Naive thymus-derived CD4-positive, alpha-beta T cell (primary cell): ENCODE measurements at regions not wholly inside any gene's neighbourhood (a gene's known extent, or its start where the extent isn't known, plus 50 kb on each side); places are given as distances from the start of the nearest gene placed in this dataset.
"Not testable (repeated sequence)": the region's sequence is repeated elsewhere in the genome, so short reads cannot be mapped to it uniquely, and the experiment has no call there.

Experiments used
- ATAC-seq: fragments of 150-1000 bp; cut with Tn5 transposase; 2 replicates; pipeline ENCODE4 v1.10.0; 2021; ENCODE audit warnings: mild to moderate bottlenecking, moderate library complexity
- CTCF ChIA-PET: fragments of 350-600 bp; sonication (Branson Sonifier 250); formaldehyde crosslinking; loops from one replicate; lab custom pipeline; 2021; ENCODE audit warnings: antibody characterized with exemption; lab: Charles Lee
- POLR2A ChIA-PET: fragments of 350-600 bp; sonication (Branson Sonifier 250); formaldehyde crosslinking; loops from one replicate; lab custom pipeline; 2021; ENCODE audit warnings: antibody characterized with exemption, inconsistent platforms; lab: Charles Lee
- DNase-seq, 9 donors: peaks; one replicate each; pipeline versions ENCODE4 v3.0.0 to v3.0.0-alpha.2; 2020 to 2022; ENCODE audit warnings: mixed read lengths in 1 of 9
- H3K27ac ChIP-seq: one replicate; pipeline ENCODE4 v1.7.0; 2013; ENCODE audit warnings: mild to moderate bottlenecking, low read depth, low read length, moderate library complexity
- H3K27me3 ChIP-seq, 2 donors: one replicate each; pipeline ENCODE4 v1.7.0; 2013; ENCODE audit warnings: low read length in 2 of 2, mild to moderate bottlenecking in 2 of 2, moderate library complexity in 2 of 2; ENCODE audit not compliant: control insufficient read depth in 2 of 2, insufficient read depth in 2 of 2
- H3K36me3 ChIP-seq, 3 experiments: 1 replicate in 2 of 3; 2 replicates in 1 of 3; pipeline ENCODE4 v1.7.0; 2013; ENCODE audit warnings: low read length in 3 of 3, mild to moderate bottlenecking in 3 of 3, moderate library complexity in 1 of 3; ENCODE audit not compliant: insufficient read depth in 3 of 3, control insufficient read depth in 2 of 3
- H3K4me1 ChIP-seq, 2 donors: one replicate each; pipeline ENCODE4 v1.7.0; 2013; ENCODE audit warnings: low read length in 2 of 2, mild to moderate bottlenecking in 2 of 2, moderate library complexity in 1 of 2; ENCODE audit not compliant: control insufficient read depth in 2 of 2, insufficient read depth in 2 of 2
- H3K4me3 ChIP-seq: 2 replicates; pipeline ENCODE4 v1.7.0; 2013; ENCODE audit warnings: mild to moderate bottlenecking, low read length
- H3K9me3 ChIP-seq, 3 experiments: 1 replicate in 2 of 3; 2 replicates in 1 of 3; pipeline ENCODE4 v1.7.0; 2013; ENCODE audit warnings: low read length in 3 of 3; ENCODE audit not compliant: control insufficient read depth in 2 of 3
- H3K27ac Mint-ChIP-seq, 9 donors: one replicate each; pipeline ENCODE4 v1.8.0; 2020 to 2022; ENCODE audit warnings: mixed read lengths in 9 of 9, mild to moderate bottlenecking in 8 of 9, moderate library complexity in 5 of 9, inconsistent platforms in 2 of 9
- H3K27me3 Mint-ChIP-seq, 5 donors: one replicate each; pipeline ENCODE4 v1.8.0; 2021 to 2022; ENCODE audit warnings: mixed read lengths in 5 of 5, mild to moderate bottlenecking in 1 of 5
- H3K36me3 Mint-ChIP-seq, 5 donors: one replicate each; pipeline ENCODE4 v1.8.0; 2020 to 2022; ENCODE audit warnings: mixed read lengths in 5 of 5, mild to moderate bottlenecking in 3 of 5, inconsistent platforms in 1 of 5
- H3K4me1 Mint-ChIP-seq, 7 donors: one replicate each; pipeline ENCODE4 v1.8.0; 2020 to 2022; ENCODE audit warnings: mixed read lengths in 7 of 7, mild to moderate bottlenecking in 3 of 7, inconsistent platforms in 1 of 7
- H3K4me3 Mint-ChIP-seq, 10 donors: one replicate each; pipeline ENCODE4 v1.8.0; 2020 to 2022; ENCODE audit warnings: mild to moderate bottlenecking in 10 of 10, mixed read lengths in 10 of 10, moderate library complexity in 6 of 10, inconsistent platforms in 2 of 10
- H3K9me3 Mint-ChIP-seq, 11 donors: one replicate each; pipeline ENCODE4 v1.8.0; 2020 to 2022; ENCODE audit warnings: mixed read lengths in 11 of 11, mild to moderate bottlenecking in 4 of 11, inconsistent platforms in 1 of 11, moderate library complexity in 1 of 11
- intact Hi-C, 2 donors: fragments of 100-400 bp; cut with micrococcal nuclease; formaldehyde crosslinking; loops; one replicate each; pipeline ENCODE4 v1.15.1; 2023

DNA sequence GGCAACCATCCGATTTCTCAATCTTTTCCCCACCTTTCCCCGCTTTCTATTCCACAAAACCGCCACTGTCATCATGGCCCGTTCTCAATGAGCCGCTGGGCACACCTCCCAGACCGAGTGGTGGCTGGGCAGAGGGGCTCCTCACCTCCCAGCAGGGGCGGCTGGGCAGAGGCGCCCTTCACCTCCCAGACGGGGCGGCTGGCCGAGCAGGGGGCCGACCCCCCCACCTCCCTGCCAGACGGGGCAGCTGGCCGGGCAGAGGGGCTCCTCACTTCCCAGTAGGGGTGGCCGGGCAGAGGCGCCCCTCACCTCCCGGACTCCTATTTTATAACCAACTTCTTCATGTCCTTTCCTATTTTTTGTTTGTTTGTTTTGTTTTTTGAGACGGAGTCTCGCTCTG lies 1096.5 kb downstream of the ZPLD1 start:
- H3K9me3 Mint-ChIP-seq, H3K4me1 Mint-ChIP-seq, H3K27ac Mint-ChIP-seq, H3K27me3 Mint-ChIP-seq, H3K4me3 ChIP-seq, ATAC-seq, H3K27me3 ChIP-seq, H3K27ac ChIP-seq, intact Hi-C loops, H3K4me1 ChIP-seq, CTCF ChIA-PET, H3K4me3 Mint-ChIP-seq, H3K36me3 ChIP-seq, DNase-seq, H3K9me3 ChIP-seq, H3K36me3 Mint-ChIP-seq, POLR2A ChIA-PET: not testable (repeated sequence)

GRCh38 chr3:103532986-103533385 lies 1098.2 kb downstream of the ZPLD1 start:
- ChIA-PET CTCF (no interaction called here), POLR2A (interaction anchor here (0.7 kb wide), 1 partner anchor 52 kb away, joined by 3 read pairs; no protein-coding TSS in a partner anchor)
- Mint-ChIP-seq H3K9me3 (peaks cover 0 to 3% (median 0%) of the 10 kb centered on the region in 11 donors), H3K27ac (no peak overlapping the region), H3K36me3 (no peaks in the 10 kb centered on the region), H3K4me1 (no peaks in the 10 kb centered on the region), H3K27me3 (no peaks in the 10 kb centered on the region), H3K4me3 (no peak overlapping the region)
- DNase-seq (no peak), ATAC-seq (no peak)
- intact Hi-C loops: no loop called here
- Histone ChIP-seq H3K4me1 (no peaks in the 10 kb centered on the region), H3K27me3 (no peaks in the 10 kb centered on the region), H3K27ac (no peak overlapping the region), H3K9me3 (no peaks in the 10 kb centered on the region), H3K36me3 (no peaks in the 10 kb centered on the region), H3K4me3 (no peak overlapping the region)

DNA sequence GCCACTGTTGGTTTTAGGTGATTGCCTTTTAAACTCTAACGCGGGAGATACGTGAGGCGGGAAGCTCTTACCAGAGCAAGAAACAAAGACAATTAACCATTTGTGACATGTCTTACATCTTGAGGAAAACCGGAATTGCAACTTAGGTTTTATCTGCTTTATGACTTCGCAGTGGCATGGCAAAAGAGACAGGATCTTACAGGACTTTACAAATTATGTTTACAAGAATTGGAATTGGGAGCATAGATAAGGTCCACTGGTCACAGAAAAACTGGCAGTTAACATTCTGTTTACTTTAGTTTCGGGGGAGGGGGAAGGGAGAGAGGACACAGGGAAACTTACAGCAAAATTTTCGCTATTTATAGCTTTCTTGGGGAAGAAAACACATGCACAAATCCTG lies 1119.6 kb downstream of the ZPLD1 start:
- H3K9me3 ChIP-seq: no peaks in the 10 kb centered on the region
- no peak for DNase-seq
- Mint-ChIP-seq H3K27ac (no peak overlapping the region), H3K4me3 (no peak overlapping the region), H3K27me3 (no peaks in the 10 kb centered on the region), H3K4me1 (no peaks in the 10 kb centered on the region), H3K36me3 (no peaks in the 10 kb centered on the region), H3K9me3 (peaks cover 0 to 9% (median 0%) of the 10 kb centered on the region in 11 donors)
- H3K36me3 ChIP-seq: no peaks in the 10 kb centered on the region
- no peak for ATAC-seq
- no peak overlapping the region for H3K27ac ChIP-seq
- intact Hi-C loops: no loop called here
- CTCF ChIA-PET: no interaction called here
- no peaks in the 10 kb centered on the region for H3K4me1 ChIP-seq
- H3K27me3 ChIP-seq: no peaks in the 10 kb centered on the region
- POLR2A ChIA-PET: no interaction called here
- H3K4me3 ChIP-seq: no peak overlapping the region

DNA sequence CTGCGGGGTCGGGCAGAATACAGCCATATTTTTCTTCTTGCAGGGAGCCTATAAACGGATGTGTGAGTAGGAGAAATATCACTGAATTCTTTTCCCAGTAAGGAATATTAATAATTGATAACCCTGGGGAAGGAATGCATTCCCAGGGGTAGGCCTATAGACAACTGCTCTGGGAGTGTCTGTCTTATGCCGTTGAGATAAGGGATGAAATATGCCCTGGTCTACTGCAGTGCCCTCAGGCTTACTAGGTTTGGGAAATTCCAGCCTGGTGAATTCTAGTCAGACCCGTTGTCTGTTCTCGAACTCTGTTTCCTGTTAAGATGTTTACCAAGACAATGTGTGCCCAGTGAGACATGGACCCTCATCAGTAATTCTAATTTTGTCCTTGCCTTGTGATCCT lies 1129.3 kb downstream of the ZPLD1 start:
- H3K4me3 ChIP-seq, H3K27me3 Mint-ChIP-seq, intact Hi-C loops, H3K4me1 ChIP-seq, DNase-seq, H3K36me3 ChIP-seq, H3K27ac ChIP-seq, H3K4me1 Mint-ChIP-seq, H3K4me3 Mint-ChIP-seq, H3K27ac Mint-ChIP-seq, CTCF ChIA-PET, H3K9me3 ChIP-seq, H3K27me3 ChIP-seq, ATAC-seq, POLR2A ChIA-PET, H3K36me3 Mint-ChIP-seq: not testable (repeated sequence)
- H3K9me3 Mint-ChIP-seq: peaks cover 0 to 15% (median 3%) of the 10 kb centered on the region in 11 donors

- Mint-ChIP-seq H3K27ac (no peak overlapping the region), H3K27me3 (no peaks in the 10 kb centered on the region), H3K9me3 (peaks cover 0 to 7% (median 2%) of the 10 kb centered on the region in 11 donors), H3K4me3 (no peak overlapping the region), H3K4me1 (no peaks in the 10 kb centered on the region), H3K36me3 (no peaks in the 10 kb centered on the region)
- Histone ChIP-seq H3K36me3 (no peaks in the 10 kb centered on the region), H3K27me3 (no peaks in the 10 kb centered on the region), H3K9me3 (no peaks in the 10 kb centered on the region), H3K4me1 (no peaks in the 10 kb centered on the region), H3K4me3 (no peak overlapping the region), H3K27ac (no peak overlapping the region)
- ChIA-PET CTCF (interaction anchor here (0.8 kb wide), 1 partner anchor 467 kb away, joined by 3 read pairs; no protein-coding TSS in a partner anchor), POLR2A (no interaction called here)
- ATAC-seq (no peak), DNase-seq (no peak)
- intact Hi-C loops: no loop called here
These were observed 1151.0 kb downstream of the ZPLD1 start for GRCh38 chr3:103585809-103586208.

DNA sequence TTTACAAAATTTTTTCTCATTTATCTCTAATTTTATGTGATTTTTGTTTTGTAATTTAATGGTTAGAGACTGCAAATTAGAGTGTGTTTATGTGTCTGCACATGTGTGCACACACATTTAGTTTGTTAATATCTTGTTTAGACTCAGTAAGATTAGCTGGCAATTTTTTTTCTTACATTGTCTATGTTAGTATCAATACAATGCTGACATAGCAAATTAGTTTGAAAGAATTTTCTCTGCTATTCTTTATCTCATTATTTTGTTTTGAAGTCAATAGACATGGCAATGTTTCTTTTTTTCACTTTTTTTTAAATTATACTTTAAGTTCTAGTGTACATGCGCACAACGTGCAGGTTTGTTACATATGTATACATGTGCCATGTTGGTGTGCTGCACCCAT lies 1155.0 kb downstream of the ZPLD1 start:
- ChIA-PET CTCF (no interaction called here), POLR2A (no interaction called here)
- H3K9me3 Mint-ChIP-seq: peaks cover 0 to 10% (median 0%) of the 10 kb centered on the region in 11 donors
- ATAC-seq (no peak), DNase-seq (no peak)
- Histone ChIP-seq H3K4me3 (no peak overlapping the region), H3K27me3 (no peaks in the 10 kb centered on the region), H3K9me3 (no peaks in the 10 kb centered on the region), H3K36me3 (no peaks in the 10 kb centered on the region), H3K27ac (no peak overlapping the region), H3K4me1 (no peaks in the 10 kb centered on the region)
- no peaks in the 10 kb centered on the region for H3K36me3 Mint-ChIP-seq
- no peaks in the 10 kb centered on the region for H3K27me3 Mint-ChIP-seq
- intact Hi-C loops: no loop called here
- no peak overlapping the region for H3K4me3 Mint-ChIP-seq
- H3K27ac Mint-ChIP-seq: no peak overlapping the region
- no peaks in the 10 kb centered on the region for H3K4me1 Mint-ChIP-seq

DNA sequence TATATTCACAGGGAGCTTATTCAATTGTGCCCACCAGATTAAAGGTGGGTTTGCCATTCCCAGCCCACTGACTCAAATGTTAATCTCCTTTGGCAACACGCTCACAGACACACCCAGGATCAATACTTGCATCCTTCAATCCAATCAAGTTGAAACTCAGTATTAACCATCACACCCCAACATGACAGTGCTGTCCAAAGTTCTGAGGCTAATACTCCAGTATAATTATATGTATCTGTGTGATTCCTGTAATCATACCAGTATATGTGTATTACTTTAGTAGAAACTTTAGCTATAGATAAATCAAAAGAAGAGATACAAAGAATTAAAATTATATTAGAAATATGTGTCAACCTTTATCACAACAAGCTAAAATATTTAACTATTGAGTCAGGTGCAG lies 1166.0 kb downstream of the ZPLD1 start:
- ATAC-seq (no peak), DNase-seq (no peak)
- Mint-ChIP-seq H3K27me3 (no peaks in the 10 kb centered on the region), H3K4me1 (no peaks in the 10 kb centered on the region), H3K4me3 (no peak overlapping the region), H3K36me3 (no peaks in the 10 kb centered on the region), H3K27ac (no peak overlapping the region), H3K9me3 (peaks cover 0 to 15% (median 2%) of the 10 kb centered on the region in 11 donors)
- intact Hi-C loops: no loop called here
- POLR2A ChIA-PET: no interaction called here
- Histone ChIP-seq H3K36me3 (no peaks in the 10 kb centered on the region), H3K9me3 (no peaks in the 10 kb centered on the region), H3K27me3 (no peaks in the 10 kb centered on the region), H3K4me3 (no peak overlapping the region), H3K4me1 (no peaks in the 10 kb centered on the region), H3K27ac (no peak overlapping the region)
- CTCF ChIA-PET: no interaction called here
